Neutrophil (primary cell): ENCODE measurements at regions not wholly inside any gene's neighbourhood (a gene's known extent, or its start where the extent isn't known, plus 50 kb on each side); places are given as distances from the start of the nearest gene placed in this dataset.

Experiments
- H3K27ac ChIP-seq: fragments of 200-600 bp; sonication (generic); 2 replicates; pipeline ENCODE4 v1.5.1; 2016; ENCODE audit warnings: mild to moderate bottlenecking, moderate library complexity
- H3K27me3 ChIP-seq: fragments of 200-600 bp; sonication (generic); 2 replicates; pipeline ENCODE4 v1.6.0; 2016; ENCODE audit warnings: mild to moderate bottlenecking
- H3K36me3 ChIP-seq: fragments of 200-600 bp; sonication (generic); 2 replicates; pipeline ENCODE4 v1.5.1; 2017
- H3K4me1 ChIP-seq, 2 experiments: fragments of 200-600 bp in 1 of 2; sonication (generic) in 1 of 2; 1 replicate in 1 of 2; 2 replicates in 1 of 2; pipeline versions ENCODE4 v1.5.1 to v1.6.1; 2013 to 2016; ENCODE audit warnings: low read depth in 1 of 2, low read length in 1 of 2, mild to moderate bottlenecking in 1 of 2, moderate library complexity in 1 of 2; ENCODE audit not compliant: control insufficient read depth in 1 of 2, insufficient read depth in 1 of 2
- H3K4me3 ChIP-seq, 2 experiments: fragments of 200-600 bp in 1 of 2; sonication (generic) in 1 of 2; 1 replicate in 1 of 2; 2 replicates in 1 of 2; pipeline ENCODE4 v1.5.1; 2013 to 2016; ENCODE audit warnings: low read depth in 1 of 2, low read length in 1 of 2, mild to moderate bottlenecking in 1 of 2, moderate library complexity in 1 of 2
- H3K9me3 ChIP-seq: fragments of 200-600 bp; sonication (generic); 2 replicates; pipeline ENCODE4 v1.5.1; 2016
- CTCF ChIP-seq: fragments of 200-600 bp; sonication (generic); IDR thresholded peaks from 2 replicates; pipeline ENCODE4 v1.5.1; 2016; ENCODE audit warnings: antibody characterized with exemption

GRCh38 chr2:221243771-221244170 is 328.3 kb downstream of the EPHA4 start:
- Histone ChIP-seq H3K4me3 (no peak overlapping the region), H3K27ac (no peak overlapping the region), H3K27me3 (no peaks in the 10 kb centered on the region), H3K4me1 (no peaks in the 10 kb centered on the region), H3K36me3 (no peaks in the 10 kb centered on the region), H3K9me3 (no peaks in the 10 kb centered on the region)
- no peak for TF ChIP-seq CTCF

GRCh38 chr2:221245045-221245444 is 327.1 kb downstream of the EPHA4 start:
- no peak for TF ChIP-seq CTCF
- H3K36me3 ChIP-seq = no peaks in the 10 kb centered on the region
- H3K27me3 ChIP-seq = no peaks in the 10 kb centered on the region
- H3K9me3 ChIP-seq = no peaks in the 10 kb centered on the region
- H3K4me3 ChIP-seq = no peak overlapping the region
- H3K4me1 ChIP-seq = no peaks in the 10 kb centered on the region
- no peak overlapping the region for H3K27ac ChIP-seq

GRCh38 chr2:221245772-221246171 is 326.3 kb downstream of the EPHA4 start:
- Histone ChIP-seq H3K27me3 (no peaks in the 10 kb centered on the region), H3K27ac (no peak overlapping the region), H3K9me3 (no peaks in the 10 kb centered on the region), H3K36me3 (no peaks in the 10 kb centered on the region), H3K4me3 (no peak overlapping the region), H3K4me1 (no peaks in the 10 kb centered on the region)
- TF ChIP-seq CTCF = no peak

GRCh38 chr2:221254299-221254698 is 317.8 kb downstream of the EPHA4 start:
- TF ChIP-seq CTCF = no peak
- Histone ChIP-seq H3K4me3 (no peak overlapping the region), H3K27me3 (no peaks in the 10 kb centered on the region), H3K9me3 (no peaks in the 10 kb centered on the region), H3K36me3 (no peaks in the 10 kb centered on the region), H3K27ac (no peak overlapping the region), H3K4me1 (no peaks in the 10 kb centered on the region)

- Histone ChIP-seq H3K9me3 (no peaks in the 10 kb centered on the region), H3K36me3 (no peaks in the 10 kb centered on the region), H3K4me1 (no peaks in the 10 kb centered on the region), H3K4me3 (no peak overlapping the region), H3K27me3 (no peaks in the 10 kb centered on the region), H3K27ac (no peak overlapping the region)
- no peak for TF ChIP-seq CTCF
Measured at GRCh38 chr2:221255862-221256261, 316.2 kb downstream of the EPHA4 start.

- Histone ChIP-seq H3K4me1 (no peaks in the 10 kb centered on the region), H3K36me3 (no peaks in the 10 kb centered on the region), H3K9me3 (no peaks in the 10 kb centered on the region), H3K27me3 (no peaks in the 10 kb centered on the region), H3K27ac (no peak overlapping the region), H3K4me3 (no peak overlapping the region)
- TF ChIP-seq CTCF = no peak
Measured at GRCh38 chr2:221258464-221258863, 313.6 kb downstream of the EPHA4 start.
